SJSA1 (cell line): ENCODE measurements at regions not wholly inside any gene's neighbourhood (a gene's known extent, or its start where the extent isn't known, plus 50 kb on each side); places are given as distances from the start of the nearest gene placed in this dataset.
"Not testable (repeated sequence)": the region's sequence is repeated elsewhere in the genome, so short reads cannot be mapped to it uniquely, and the experiment has no call there.

Experiments
- DNase-seq, 2 experiments: peaks; one replicate each; pipeline ENCODE4 v3.0.0-alpha.2; 2015 to 2020; ENCODE audit warnings: low spot score in 2 of 2, low read depth in 1 of 2
- H3K27ac ChIP-seq: fragments of 250-450 bp; sonication (Bioruptor Pico); 2 replicates; pipeline ENCODE4 v1.5.1; 2020; ENCODE audit warnings: mild to moderate bottlenecking, moderate library complexity
- H3K27me3 ChIP-seq: fragments of 250-450 bp; sonication (Bioruptor Pico); replicated peaks from 2 replicates; pipeline ENCODE4 v1.5.1; 2020; ENCODE audit warnings: mild to moderate bottlenecking, moderate library complexity
- H3K36me3 ChIP-seq: fragments of 250-450 bp; sonication (Bioruptor Pico); 2 replicates; pipeline ENCODE4 v1.5.1; 2020; ENCODE audit warnings: mild to moderate bottlenecking
- H3K4me1 ChIP-seq: fragments of 250-450 bp; sonication (Bioruptor Pico); replicated peaks from 2 replicates; pipeline ENCODE4 v1.6.1; 2021; ENCODE audit warnings: mild to moderate bottlenecking
- H3K4me3 ChIP-seq: fragments of 250-450 bp; sonication (Bioruptor Pico); 2 replicates; pipeline ENCODE4 v1.5.1; 2020; ENCODE audit warnings: mild to moderate bottlenecking
- H3K9me3 ChIP-seq: fragments of 250-450 bp; sonication (Bioruptor Pico); replicated peaks from 2 replicates; pipeline ENCODE4 v1.5.1; 2020; ENCODE audit warnings: mild to moderate bottlenecking

- peak in 1 of 2 experiments; percentile 63 for DNase-seq
- H3K27me3 ChIP-seq, result no peaks in the 10 kb centered on the region
- no peaks in the 10 kb centered on the region for H3K9me3 ChIP-seq
- H3K36me3 ChIP-seq, result no peaks in the 10 kb centered on the region
- no peak overlapping the region for H3K4me3 ChIP-seq
- H3K27ac ChIP-seq, result peak overlapping the region; percentile 72
- peaks cover 26% of the 10 kb centered on the region for H3K4me1 ChIP-seq
Observed at GRCh38 chr14:53850714-53851296, 105.8 kb downstream of the BMP4 start.

- Histone ChIP-seq H3K27ac (no peak overlapping the region), H3K36me3 (no peaks in the 10 kb centered on the region), H3K4me3 (no peak overlapping the region), H3K4me1 (peaks cover 26% of the 10 kb centered on the region), H3K9me3 (no peaks in the 10 kb centered on the region), H3K27me3 (no peaks in the 10 kb centered on the region)
- no peak for DNase-seq
Observed at GRCh38 chr14:53849549-53849948, 107.1 kb downstream of the BMP4 start.

DNA sequence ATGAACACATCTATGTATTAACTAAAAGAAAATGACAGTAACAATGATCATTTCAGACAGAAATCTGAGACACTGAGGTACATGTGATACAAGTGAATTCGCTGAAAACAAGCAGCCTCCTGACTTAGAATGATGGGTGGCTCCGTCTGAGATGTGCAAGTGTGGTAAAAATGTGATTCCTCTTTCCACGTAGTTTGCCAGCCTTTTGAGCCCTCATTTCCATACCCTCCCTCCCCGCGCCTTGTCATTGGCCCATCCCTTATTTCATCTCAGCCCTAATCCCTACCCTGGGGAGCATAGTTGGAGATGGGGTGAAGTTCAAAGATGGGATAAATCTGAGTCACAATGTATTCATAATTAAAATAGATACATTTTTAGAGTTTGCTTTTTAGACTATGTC lies 107.8 kb downstream of the BMP4 start:
- H3K9me3 ChIP-seq, result no peaks in the 10 kb centered on the region
- no peak overlapping the region for H3K27ac ChIP-seq
- H3K4me1 ChIP-seq, result peaks cover 26% of the 10 kb centered on the region
- H3K27me3 ChIP-seq, result no peaks in the 10 kb centered on the region
- DNase-seq, result no peak
- H3K4me3 ChIP-seq, result no peak overlapping the region
- no peaks in the 10 kb centered on the region for H3K36me3 ChIP-seq

- no peak for DNase-seq
- H3K36me3 ChIP-seq, result no peaks in the 10 kb centered on the region
- no peak overlapping the region for H3K4me3 ChIP-seq
- H3K9me3 ChIP-seq, result no peaks in the 10 kb centered on the region
- H3K27me3 ChIP-seq, result no peaks in the 10 kb centered on the region
- peaks cover 32% of the 10 kb centered on the region for H3K4me1 ChIP-seq
- H3K27ac ChIP-seq, result no peak overlapping the region
Observed at GRCh38 chr14:53847881-53848280, 108.7 kb downstream of the BMP4 start.

- DNase-seq, result no peak
- no peaks in the 10 kb centered on the region for H3K27me3 ChIP-seq
- no peak overlapping the region for H3K4me3 ChIP-seq
- no peaks in the 10 kb centered on the region for H3K9me3 ChIP-seq
- H3K36me3 ChIP-seq, result no peaks in the 10 kb centered on the region
- H3K27ac ChIP-seq, result no peak overlapping the region
- peaks cover 29% of the 10 kb centered on the region for H3K4me1 ChIP-seq
Observed at GRCh38 chr14:53847057-53847456, 109.6 kb downstream of the BMP4 start.

- no peak overlapping the region for H3K4me3 ChIP-seq
- peaks cover 19% of the 10 kb centered on the region for H3K4me1 ChIP-seq
- H3K27ac ChIP-seq, result no peak overlapping the region
Observed at GRCh38 chr14:53845813-53846693, 110.6 kb downstream of the BMP4 start.

DNA sequence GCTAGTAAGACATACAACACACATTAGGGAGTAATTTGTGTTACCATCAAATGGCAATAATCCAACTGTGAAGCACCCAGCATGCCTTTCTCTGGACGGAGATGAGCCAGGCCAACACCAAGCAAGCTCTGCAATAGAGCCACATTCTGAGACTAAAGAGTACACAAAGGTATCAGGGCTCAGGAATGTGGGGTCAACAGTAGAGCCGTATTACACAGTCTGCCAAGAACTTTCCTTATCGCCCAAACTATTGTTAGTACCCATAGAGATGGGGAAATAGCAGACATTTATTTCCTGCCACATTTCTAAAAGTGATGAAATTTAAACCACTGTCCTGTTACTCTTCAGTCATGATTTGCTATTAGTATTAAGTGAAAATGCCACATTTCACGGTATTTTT lies 113.7 kb downstream of the BMP4 start:
- Histone ChIP-seq H3K4me3 (no peak overlapping the region), H3K36me3 (no peaks in the 10 kb centered on the region), H3K27ac (no peak overlapping the region), H3K9me3 (no peaks in the 10 kb centered on the region), H3K4me1 (peaks cover 10% of the 10 kb centered on the region), H3K27me3 (no peaks in the 10 kb centered on the region)
- peak in 1 of 2 experiments; percentile 22 for DNase-seq

More at GRCh38 chr14:53845813-53846693, 110.6 kb downstream of the BMP4 start:
- Histone ChIP-seq H3K36me3 (no peaks in the 10 kb centered on the region), H3K9me3 (no peaks in the 10 kb centered on the region), H3K27me3 (no peaks in the 10 kb centered on the region)
- DNase-seq, result no peak

DNA sequence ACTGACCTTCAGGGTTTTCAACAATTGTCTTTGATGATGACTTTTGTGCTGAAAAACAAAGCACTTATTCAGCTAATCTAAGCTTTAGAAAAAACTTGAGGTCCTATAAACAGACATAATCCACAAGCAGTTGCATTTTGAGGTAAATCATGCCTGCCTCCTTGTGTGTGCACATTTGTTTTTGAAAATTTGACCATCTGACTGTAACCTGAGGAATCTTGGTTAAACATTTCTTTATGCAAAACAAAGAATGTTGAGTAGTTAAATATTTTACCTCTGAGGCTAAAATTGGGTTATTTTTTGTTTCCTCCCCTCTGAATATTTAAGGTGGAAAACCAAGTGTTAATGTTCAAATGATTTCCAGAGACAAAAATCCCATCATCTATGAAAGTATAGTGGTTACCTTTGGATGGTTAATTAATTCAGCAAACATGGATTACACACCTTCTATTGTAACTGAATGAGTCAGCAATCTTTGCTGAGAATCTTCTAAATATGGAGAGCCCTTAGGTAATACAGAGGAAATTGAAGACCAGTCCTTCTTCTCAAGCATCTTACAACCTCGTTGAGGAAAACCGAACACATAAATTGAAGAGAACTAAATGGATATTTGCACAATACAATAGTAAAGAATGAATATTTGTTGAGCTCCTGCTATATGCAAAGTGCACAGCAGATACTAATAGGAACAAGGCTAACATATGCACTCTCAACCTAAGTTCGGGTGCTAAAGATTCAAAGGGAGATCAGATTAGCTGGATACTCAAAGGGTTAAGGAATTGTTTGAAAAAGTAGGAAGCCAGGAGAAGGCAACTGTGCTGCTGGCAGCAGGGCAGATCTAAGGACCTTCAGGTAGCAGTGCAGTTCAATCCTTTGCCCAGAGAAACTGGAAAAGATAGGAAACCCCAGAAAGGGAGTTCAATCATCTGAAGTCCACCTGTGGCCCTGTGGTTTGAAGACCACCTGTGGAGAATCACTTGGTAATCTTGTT lies 115.2 kb downstream of the BMP4 start:
- Histone ChIP-seq H3K4me3 (no peak overlapping the region), H3K27me3 (no peaks in the 10 kb centered on the region), H3K36me3 (no peaks in the 10 kb centered on the region), H3K9me3 (no peaks in the 10 kb centered on the region), H3K27ac (no peak overlapping the region), H3K4me1 (peaks cover 10% of the 10 kb centered on the region)
- no peak for DNase-seq

DNA sequence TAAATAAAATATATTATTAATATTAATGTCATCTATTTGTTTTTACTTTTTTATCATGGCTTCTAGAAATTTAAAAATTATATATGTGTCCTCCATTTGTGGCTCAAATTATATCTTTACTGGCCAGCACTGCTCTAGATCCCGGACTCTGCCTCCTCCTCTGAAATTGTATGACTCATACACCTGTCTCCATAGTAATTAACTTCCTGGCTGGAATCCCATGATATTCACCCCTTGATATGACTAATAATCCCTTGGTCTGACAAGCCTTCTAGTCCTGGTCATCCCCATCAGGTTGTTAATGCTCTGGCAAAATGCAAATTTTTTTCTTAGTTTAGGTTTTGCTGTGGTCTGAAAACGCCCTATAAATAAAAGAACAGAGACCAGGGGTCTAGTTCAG lies 116.2 kb downstream of the BMP4 start:
- no peaks in the 10 kb centered on the region for H3K27me3 ChIP-seq

GRCh38 chr14:53838374-53838773 lies 118.3 kb downstream of the BMP4 start:
- Histone ChIP-seq H3K9me3 (no peaks in the 10 kb centered on the region), H3K4me1 (peaks cover 9% of the 10 kb centered on the region), H3K36me3 (no peaks in the 10 kb centered on the region), H3K27me3 (no peaks in the 10 kb centered on the region), H3K27ac (no peak overlapping the region), H3K4me3 (no peak overlapping the region)
- DNase-seq, result no peak

More for the DNA sequence above, 116.2 kb downstream of the BMP4 start:
- no peak overlapping the region for H3K27ac ChIP-seq
- peaks cover 10% of the 10 kb centered on the region for H3K4me1 ChIP-seq
- no peak for DNase-seq
- no peaks in the 10 kb centered on the region for H3K9me3 ChIP-seq
- H3K36me3 ChIP-seq, result no peaks in the 10 kb centered on the region
- H3K4me3 ChIP-seq, result no peak overlapping the region

DNA sequence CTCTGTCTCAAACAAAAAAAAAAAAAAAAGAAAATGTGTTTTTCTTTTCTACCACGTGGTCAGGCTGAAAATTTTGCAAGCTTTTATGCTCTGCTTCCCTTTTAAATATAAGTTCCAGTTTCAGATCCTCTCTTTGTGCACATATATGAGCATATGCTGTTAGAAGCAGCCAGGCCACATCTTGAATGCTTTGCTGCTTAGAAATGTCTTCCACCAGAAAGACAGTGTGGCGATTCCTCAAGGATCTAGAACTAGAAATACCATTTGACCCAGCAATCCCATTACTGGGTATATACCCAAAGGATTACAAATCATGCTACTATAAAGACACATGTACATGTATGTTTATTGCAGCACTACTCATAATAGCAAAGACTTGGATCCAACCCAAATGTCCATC lies 119.0 kb downstream of the BMP4 start:
- H3K9me3 ChIP-seq, H3K27me3 ChIP-seq, H3K36me3 ChIP-seq, H3K4me3 ChIP-seq, H3K4me1 ChIP-seq, H3K27ac ChIP-seq, DNase-seq: not testable (repeated sequence)

DNA sequence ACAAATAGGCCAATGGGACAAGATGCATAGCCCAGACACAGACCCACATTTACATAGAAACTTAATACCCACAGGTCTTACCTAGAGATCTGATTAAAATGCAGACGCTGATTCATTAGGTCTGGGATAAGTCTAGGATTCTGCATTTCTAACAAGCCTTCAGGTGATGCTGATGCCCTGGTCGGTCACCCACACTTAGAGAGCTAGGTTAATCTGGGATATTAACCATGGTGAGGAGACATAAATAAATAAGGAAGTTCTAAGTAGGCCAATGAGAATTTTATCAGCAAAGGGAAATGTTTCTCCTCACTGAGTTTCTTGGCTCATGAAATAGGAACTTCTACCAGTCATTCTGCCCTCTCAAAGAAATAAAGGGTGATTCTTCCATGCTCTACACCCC lies 120.1 kb downstream of the BMP4 start:
- no peaks in the 10 kb centered on the region for H3K36me3 ChIP-seq
- no peaks in the 10 kb centered on the region for H3K27me3 ChIP-seq
- H3K4me3 ChIP-seq, result no peak overlapping the region
- H3K27ac ChIP-seq, result no peak overlapping the region
- no peaks in the 10 kb centered on the region for H3K4me1 ChIP-seq
- no peaks in the 10 kb centered on the region for H3K9me3 ChIP-seq
- no peak for DNase-seq

- no peak overlapping the region for H3K4me3 ChIP-seq
- H3K27me3 ChIP-seq, result no peaks in the 10 kb centered on the region
- H3K36me3 ChIP-seq, result no peaks in the 10 kb centered on the region
- H3K9me3 ChIP-seq, result no peaks in the 10 kb centered on the region
- no peak overlapping the region for H3K27ac ChIP-seq
- no peak for DNase-seq
- H3K4me1 ChIP-seq, result no peaks in the 10 kb centered on the region
Observed at GRCh38 chr14:53828820-53829219, 127.8 kb downstream of the BMP4 start.
